SKM-1 (cell line): ENCODE measurements at regions not wholly inside any gene's neighbourhood (a gene's known extent, or its start where the extent isn't known, plus 50 kb on each side); places are given as distances from the start of the nearest gene placed in this dataset.
"Not testable (repeated sequence)": the region's sequence is repeated elsewhere in the genome, so short reads cannot be mapped to it uniquely, and the experiment has no call there.

ENCODE experiments used
- DNase-seq: peaks from one replicate; lab custom pipeline; 2025; ENCODE audit not compliant: unreplicated experiment; lab: John Stamatoyannopoulos, UW

GRCh38 chr3:65303431-65303830 lies 615.6 kb upstream of the ADAMTS9 start:
- no peak for DNase-seq

- no peak for DNase-seq
These were observed 603.8 kb upstream of the ADAMTS9 start for GRCh38 chr3:65291448-65292125.

GRCh38 chr3:65288776-65289175 lies 601.0 kb upstream of the ADAMTS9 start:
- DNase-seq, result no peak

GRCh38 chr3:65285956-65286355 lies 598.2 kb upstream of the ADAMTS9 start:
- no peak for DNase-seq

- no peak for DNase-seq
These were observed 597.2 kb upstream of the ADAMTS9 start for GRCh38 chr3:65284961-65285360.

- no peak for DNase-seq
These were observed 596.7 kb upstream of the ADAMTS9 start for GRCh38 chr3:65284546-65284945.

- no peak for DNase-seq
These were observed 591.5 kb upstream of the ADAMTS9 start for GRCh38 chr3:65279225-65279782.

GRCh38 chr3:65277798-65278197 lies 590.0 kb upstream of the ADAMTS9 start:
- DNase-seq, result no peak

- DNase-seq, result no peak
These were observed 588.8 kb upstream of the ADAMTS9 start for GRCh38 chr3:65276551-65276950.

- DNase-seq, result no peak
These were observed 580.6 kb upstream of the ADAMTS9 start for GRCh38 chr3:65268426-65268825.

- no peak for DNase-seq
These were observed 578.3 kb upstream of the ADAMTS9 start for GRCh38 chr3:65265942-65266590.

GRCh38 chr3:65265511-65265910 lies 577.7 kb upstream of the ADAMTS9 start:
- no peak for DNase-seq

GRCh38 chr3:65262548-65262947 lies 574.7 kb upstream of the ADAMTS9 start:
- no peak for DNase-seq

GRCh38 chr3:65259946-65260345 lies 572.1 kb upstream of the ADAMTS9 start:
- no peak for DNase-seq

- not testable (repeated sequence) for DNase-seq
These were observed 565.1 kb upstream of the ADAMTS9 start for GRCh38 chr3:65252914-65253313.

GRCh38 chr3:65252266-65252665 lies 564.5 kb upstream of the ADAMTS9 start:
- DNase-seq, result no peak

GRCh38 chr3:65251375-65251774 lies 563.6 kb upstream of the ADAMTS9 start:
- peak; percentile 13 for DNase-seq

- DNase-seq, result no peak
These were observed 558.8 kb upstream of the ADAMTS9 start for GRCh38 chr3:65246561-65246960.

GRCh38 chr3:65245133-65246063 lies 557.6 kb upstream of the ADAMTS9 start:
- no peak for DNase-seq

GRCh38 chr3:65240366-65240765 lies 552.6 kb upstream of the ADAMTS9 start:
- DNase-seq, result no peak

- no peak for DNase-seq
These were observed 550.9 kb upstream of the ADAMTS9 start for GRCh38 chr3:65238652-65239051.
